ENCODE measurements at regions not wholly inside any gene's neighbourhood (a gene's known extent, or its start where the extent isn't known, plus 50 kb on each side); places are given as distances from the start of the nearest gene placed in this dataset.

DNA sequence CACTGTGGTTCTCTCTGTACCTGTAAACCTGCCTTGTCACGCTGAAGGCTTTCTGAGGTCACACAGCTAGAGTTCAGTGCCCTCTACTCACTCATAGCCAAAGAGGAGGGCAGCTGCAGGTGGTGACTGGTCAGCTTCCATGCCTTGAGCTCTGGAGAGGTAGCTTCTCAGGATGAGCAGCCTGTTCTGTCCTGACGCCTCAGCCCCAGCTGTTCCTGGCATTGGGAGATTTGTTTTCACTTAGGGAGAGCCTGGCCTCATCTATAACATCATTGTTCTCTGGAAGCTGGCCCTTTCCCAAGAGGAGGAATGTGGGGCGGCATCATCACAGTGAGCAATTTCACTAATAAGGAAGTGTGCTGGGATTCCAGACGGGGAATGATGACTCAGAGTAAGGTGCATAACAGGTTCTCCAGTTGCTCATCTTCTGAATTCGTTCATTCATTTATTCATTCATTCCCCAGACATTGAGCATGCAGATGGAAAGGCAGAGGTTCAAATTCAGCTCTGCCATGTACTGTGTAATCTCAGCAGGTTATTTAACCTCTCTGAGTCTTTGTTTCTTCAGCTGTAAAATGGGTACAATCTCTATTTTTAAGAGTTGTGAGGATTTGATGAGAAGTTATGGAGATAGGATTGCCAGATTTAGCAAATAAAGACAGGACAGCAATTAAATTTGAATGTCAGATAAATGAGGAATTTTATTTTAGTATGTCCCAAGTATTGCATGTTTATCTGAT lies 255.8 kb upstream of the CRY1 start:
- H3K4me3 ChIP-seq (ENCODE audit: insufficient read depth, low read length) = no peak overlapping the region
- TF ChIP-seq, protein P1, sequence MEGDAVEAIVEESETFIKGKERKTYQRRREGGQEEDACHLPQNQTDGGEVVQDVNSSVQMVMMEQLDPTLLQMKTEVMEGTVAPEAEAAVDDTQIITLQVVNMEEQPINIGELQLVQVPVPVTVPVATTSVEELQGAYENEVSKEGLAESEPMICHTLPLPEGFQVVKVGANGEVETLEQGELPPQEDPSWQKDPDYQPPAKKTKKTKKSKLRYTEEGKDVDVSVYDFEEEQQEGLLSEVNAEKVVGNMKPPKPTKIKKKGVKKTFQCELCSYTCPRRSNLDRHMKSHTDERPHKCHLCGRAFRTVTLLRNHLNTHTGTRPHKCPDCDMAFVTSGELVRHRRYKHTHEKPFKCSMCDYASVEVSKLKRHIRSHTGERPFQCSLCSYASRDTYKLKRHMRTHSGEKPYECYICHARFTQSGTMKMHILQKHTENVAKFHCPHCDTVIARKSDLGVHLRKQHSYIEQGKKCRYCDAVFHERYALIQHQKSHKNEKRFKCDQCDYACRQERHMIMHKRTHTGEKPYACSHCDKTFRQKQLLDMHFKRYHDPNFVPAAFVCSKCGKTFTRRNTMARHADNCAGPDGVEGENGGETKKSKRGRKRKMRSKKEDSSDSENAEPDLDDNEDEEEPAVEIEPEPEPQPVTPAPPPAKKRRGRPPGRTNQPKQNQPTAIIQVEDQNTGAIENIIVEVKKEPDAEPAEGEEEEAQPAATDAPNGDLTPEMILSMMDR (IDR thresholded peaks at IDR 0.05; ENCODE audit: extremely low read depth, low read depth, low read length) = no peak

DNA sequence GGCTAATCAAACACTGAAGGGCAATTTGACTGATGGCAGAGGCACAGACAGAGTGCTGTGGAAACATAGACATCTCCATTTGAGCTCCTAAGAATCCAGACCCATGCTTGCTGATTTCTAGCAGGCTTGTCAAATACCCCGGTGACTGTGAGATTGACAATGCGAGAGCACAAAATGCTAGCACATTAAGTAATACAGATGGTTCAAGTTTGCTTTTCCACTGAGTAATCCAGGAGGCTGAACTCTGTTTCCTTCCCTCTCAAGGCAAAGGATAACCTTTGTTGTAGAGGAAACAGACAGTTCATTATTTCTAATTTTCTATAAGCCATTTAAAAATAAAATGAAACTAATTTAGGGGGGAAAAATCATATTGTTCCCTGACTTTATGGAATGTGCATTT lies 256.5 kb upstream of the CRY1 start:
- Histone ChIP-seq H2AFZ (ENCODE audit: low read length) (no peak overlapping the region), H3K79me2 (ENCODE audit: insufficient read depth, low read length) (no peaks in the 10 kb centered on the region), H3K9me3 (ENCODE audit: low read depth, low read length) (no peaks in the 10 kb centered on the region), H3K4me1 (ENCODE audit: insufficient read depth, low read length) (peaks cover 6% of the 10 kb centered on the region), H3K36me3 (ENCODE audit: insufficient read depth, low read length) (no peaks in the 10 kb centered on the region), H3K27me3 (ENCODE audit: insufficient read depth, low read length) (peaks cover 10% of the 10 kb centered on the region), H3K27ac (ENCODE audit: low read depth, low read length) (no peak overlapping the region), H4K20me1 (ENCODE audit: insufficient read depth, low read length) (no peaks in the 10 kb centered on the region), H3K4me3 (ENCODE audit: insufficient read depth, low read length) (no peak overlapping the region), H3K4me2 (ENCODE audit: insufficient read depth, low read length) (no peak overlapping the region)
- DNase-seq (ENCODE audit: insufficient read length, low spot score, missing footprints) = no peak
- TF ChIP-seq, protein P1 (IDR thresholded peaks at IDR 0.05; ENCODE audit: extremely low read depth, low read depth, low read length) = no peak

More for the DNA sequence above, 255.8 kb upstream of the CRY1 start:
- DNase-seq (ENCODE audit: insufficient read length, low spot score, missing footprints) = no peak
- no peaks in the 10 kb centered on the region for H3K36me3 ChIP-seq (ENCODE audit: insufficient read depth, low read length)
- H3K27ac ChIP-seq (ENCODE audit: low read depth, low read length) = no peak overlapping the region
- no peaks in the 10 kb centered on the region for H3K79me2 ChIP-seq (ENCODE audit: insufficient read depth, low read length)
- H3K4me1 ChIP-seq (ENCODE audit: insufficient read depth, low read length) = peaks cover 9% of the 10 kb centered on the region
- H4K20me1 ChIP-seq (ENCODE audit: insufficient read depth, low read length) = no peaks in the 10 kb centered on the region
- no peaks in the 10 kb centered on the region for H3K9me3 ChIP-seq (ENCODE audit: low read depth, low read length)
- H3K27me3 ChIP-seq (ENCODE audit: insufficient read depth, low read length) = peaks cover 6% of the 10 kb centered on the region
- no peak overlapping the region for H2AFZ ChIP-seq (ENCODE audit: low read length)
- no peak overlapping the region for H3K4me2 ChIP-seq (ENCODE audit: insufficient read depth, low read length)

DNA sequence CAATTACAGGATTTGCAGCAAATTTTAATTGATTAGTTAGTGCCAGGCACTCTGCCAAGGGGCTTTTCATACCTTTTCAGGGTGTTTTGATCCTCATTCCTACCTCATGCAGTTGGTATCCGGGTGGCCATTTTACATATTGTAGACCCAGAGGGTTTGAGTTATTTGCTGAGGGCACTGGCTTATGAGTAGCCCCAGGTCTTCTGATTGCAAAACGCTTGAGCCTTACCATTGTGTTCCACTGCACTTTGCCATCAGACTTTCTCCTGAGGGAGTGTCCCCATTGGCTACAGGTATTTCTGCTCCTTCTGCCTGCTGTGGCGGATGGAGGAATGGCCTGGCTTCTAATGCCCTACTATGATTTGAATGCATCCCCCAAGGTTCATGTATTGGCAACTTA lies 257.8 kb upstream of the CRY1 start:
- DNase-seq (ENCODE audit: insufficient read length, low spot score, missing footprints) = no peak
- no peak overlapping the region for H3K4me3 ChIP-seq (ENCODE audit: insufficient read depth, low read length)
- TF ChIP-seq, protein P1 (IDR thresholded peaks at IDR 0.05; ENCODE audit: extremely low read depth, low read depth, low read length) = no peak
- H2AFZ ChIP-seq (ENCODE audit: low read length) = no peak overlapping the region
- H3K4me2 ChIP-seq (ENCODE audit: insufficient read depth, low read length) = no peak overlapping the region
- no peaks in the 10 kb centered on the region for H3K79me2 ChIP-seq (ENCODE audit: insufficient read depth, low read length)
- no peaks in the 10 kb centered on the region for H3K36me3 ChIP-seq (ENCODE audit: insufficient read depth, low read length)
- H4K20me1 ChIP-seq (ENCODE audit: insufficient read depth, low read length) = no peaks in the 10 kb centered on the region
- H3K9me3 ChIP-seq (ENCODE audit: low read depth, low read length) = no peaks in the 10 kb centered on the region
- H3K27me3 ChIP-seq (ENCODE audit: insufficient read depth, low read length) = peaks cover 10% of the 10 kb centered on the region
- no peak overlapping the region for H3K27ac ChIP-seq (ENCODE audit: low read depth, low read length)
- H3K4me1 ChIP-seq (ENCODE audit: insufficient read depth, low read length) = peaks cover 6% of the 10 kb centered on the region

DNA sequence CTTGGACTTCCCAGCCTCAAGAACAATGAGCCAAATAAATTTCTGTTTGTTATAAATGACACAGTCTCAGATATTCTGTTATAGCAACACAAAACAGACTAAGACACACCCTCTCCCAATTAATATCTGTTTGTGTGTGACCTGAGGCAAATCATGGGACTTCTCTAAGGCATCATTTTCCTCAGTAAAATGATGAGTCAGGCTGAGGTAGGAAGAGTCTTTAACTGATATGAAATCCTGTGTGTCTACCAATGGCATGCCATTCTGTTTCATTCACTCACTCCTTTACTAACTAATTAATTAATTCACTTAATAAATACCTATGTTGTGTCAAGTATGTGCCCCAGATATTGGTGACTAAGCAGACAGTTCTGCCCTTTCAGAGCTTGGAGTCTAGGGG lies 258.4 kb upstream of the CRY1 start:
- DNase-seq (ENCODE audit: insufficient read length, low spot score, missing footprints) = no peak

More for the DNA sequence above, 258.4 kb upstream of the CRY1 start:
- no peaks in the 10 kb centered on the region for H3K9me3 ChIP-seq (ENCODE audit: low read depth, low read length)
- peaks cover 6% of the 10 kb centered on the region for H3K4me1 ChIP-seq (ENCODE audit: insufficient read depth, low read length)
- H3K4me3 ChIP-seq (ENCODE audit: insufficient read depth, low read length) = no peak overlapping the region
- peaks cover 10% of the 10 kb centered on the region for H3K27me3 ChIP-seq (ENCODE audit: insufficient read depth, low read length)
- H3K4me2 ChIP-seq (ENCODE audit: insufficient read depth, low read length) = no peak overlapping the region
- no peaks in the 10 kb centered on the region for H3K36me3 ChIP-seq (ENCODE audit: insufficient read depth, low read length)
- no peaks in the 10 kb centered on the region for H3K79me2 ChIP-seq (ENCODE audit: insufficient read depth, low read length)
- H4K20me1 ChIP-seq (ENCODE audit: insufficient read depth, low read length) = no peaks in the 10 kb centered on the region
- TF ChIP-seq, protein P1 (IDR thresholded peaks at IDR 0.05; ENCODE audit: extremely low read depth, low read depth, low read length) = no peak
- no peak overlapping the region for H2AFZ ChIP-seq (ENCODE audit: low read length)
- no peak overlapping the region for H3K27ac ChIP-seq (ENCODE audit: low read depth, low read length)
